ENCODE measurements at regions not wholly inside any gene's neighbourhood (a gene's known extent, or its start where the extent isn't known, plus 50 kb on each side); places are given as distances from the start of the nearest gene placed in this dataset.

DNA sequence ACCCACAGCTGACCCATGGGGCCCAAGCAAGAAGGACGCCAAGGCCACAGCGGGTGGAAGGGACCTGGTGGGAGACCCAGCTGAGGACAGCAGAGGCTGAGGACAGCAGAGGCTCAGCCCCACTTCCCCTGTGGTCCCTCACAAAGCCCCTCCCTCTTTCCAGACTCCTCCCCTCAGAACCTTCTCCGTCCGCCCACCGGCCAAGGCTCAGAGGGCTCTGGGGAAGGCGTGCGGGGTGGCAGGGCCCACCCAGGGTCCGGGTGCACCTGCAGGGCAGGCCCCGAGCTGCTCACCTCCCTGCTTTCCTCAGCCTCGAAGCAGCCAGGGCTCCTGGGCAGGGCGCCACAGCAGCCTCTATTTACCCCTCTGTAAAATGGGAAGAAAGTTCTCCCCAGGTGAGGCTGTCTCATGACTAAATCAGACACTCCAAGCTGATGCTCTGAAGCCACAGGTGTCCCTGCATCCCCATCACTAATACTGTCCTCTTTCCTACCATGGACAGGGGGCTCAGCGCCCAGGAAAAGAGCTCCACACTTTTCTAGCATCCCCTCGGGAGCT lies 137.9 kb upstream of the PPP1R26 start:
- TF ChIP-seq, protein P1, sequence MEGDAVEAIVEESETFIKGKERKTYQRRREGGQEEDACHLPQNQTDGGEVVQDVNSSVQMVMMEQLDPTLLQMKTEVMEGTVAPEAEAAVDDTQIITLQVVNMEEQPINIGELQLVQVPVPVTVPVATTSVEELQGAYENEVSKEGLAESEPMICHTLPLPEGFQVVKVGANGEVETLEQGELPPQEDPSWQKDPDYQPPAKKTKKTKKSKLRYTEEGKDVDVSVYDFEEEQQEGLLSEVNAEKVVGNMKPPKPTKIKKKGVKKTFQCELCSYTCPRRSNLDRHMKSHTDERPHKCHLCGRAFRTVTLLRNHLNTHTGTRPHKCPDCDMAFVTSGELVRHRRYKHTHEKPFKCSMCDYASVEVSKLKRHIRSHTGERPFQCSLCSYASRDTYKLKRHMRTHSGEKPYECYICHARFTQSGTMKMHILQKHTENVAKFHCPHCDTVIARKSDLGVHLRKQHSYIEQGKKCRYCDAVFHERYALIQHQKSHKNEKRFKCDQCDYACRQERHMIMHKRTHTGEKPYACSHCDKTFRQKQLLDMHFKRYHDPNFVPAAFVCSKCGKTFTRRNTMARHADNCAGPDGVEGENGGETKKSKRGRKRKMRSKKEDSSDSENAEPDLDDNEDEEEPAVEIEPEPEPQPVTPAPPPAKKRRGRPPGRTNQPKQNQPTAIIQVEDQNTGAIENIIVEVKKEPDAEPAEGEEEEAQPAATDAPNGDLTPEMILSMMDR (IDR thresholded peaks at IDR 0.05), result no peak
- no peak for TF ChIP-seq POLR2A (IDR thresholded peaks at IDR 0.05)

Measured in right lobe of liver (tissue), 4 donors.